Smooth muscle cell of the brain vasculature (primary cell): ENCODE measurements at regions not wholly inside any gene's neighbourhood (a gene's known extent, or its start where the extent isn't known, plus 50 kb on each side); places are given as distances from the start of the nearest gene placed in this dataset.

Source experiments
- DNase-seq: peaks from one replicate; pipeline ENCODE4 v3.0.0-alpha.2; 2012; ENCODE audit warnings: low read depth, low spot score

- DNase-seq = no peak
Observed at GRCh38 chr2:64939332-64939917, 49.8 kb upstream of the SLC1A4 start.
